ENCODE measurements at regions not wholly inside any gene's neighbourhood (a gene's known extent, or its start where the extent isn't known, plus 50 kb on each side); places are given as distances from the start of the nearest gene placed in this dataset.

DNA sequence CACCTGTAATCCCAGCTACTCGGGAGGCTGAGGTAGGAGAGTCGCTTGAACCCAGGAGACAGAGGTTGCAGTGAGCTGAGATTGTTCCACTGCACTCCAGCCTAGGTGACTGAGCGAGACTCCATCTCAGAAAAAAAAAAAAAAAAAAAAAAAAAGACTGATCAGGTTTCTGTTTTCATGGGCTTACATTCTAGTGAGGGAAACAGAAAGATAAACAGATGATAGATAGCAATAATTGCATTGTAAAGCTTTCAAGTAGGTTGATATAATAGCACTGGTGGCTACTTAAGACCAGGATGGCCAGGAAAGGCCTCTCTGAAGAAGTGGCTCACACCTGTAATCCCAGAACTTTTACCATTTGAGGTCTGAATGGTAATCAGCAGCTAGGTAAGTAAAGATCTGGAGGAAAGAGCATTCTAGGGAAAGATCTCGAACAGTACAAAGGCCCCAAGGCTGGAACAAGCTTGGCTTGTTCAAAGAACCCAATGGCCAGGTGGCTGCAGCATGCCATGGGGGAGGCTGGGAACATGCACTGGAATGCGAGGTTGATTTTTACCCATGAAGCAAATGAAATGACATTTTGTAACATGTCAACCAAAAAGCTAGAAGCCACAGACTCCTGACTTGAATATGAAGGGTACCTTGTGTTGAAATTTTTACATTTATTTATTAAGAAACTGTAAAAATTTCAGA lies 108.3 kb upstream of the DHX40 start (continued):
- TF ChIP-seq PRDM10 (CRISPR knock-in tag; IDR thresholded peaks at IDR 0.05; ENCODE audit: low read depth) (no peak), ZNF33A (CRISPR knock-in tag; IDR thresholded peaks at IDR 0.05; ENCODE audit: borderline replicate concordance) (no peak), MZF1 (CRISPR knock-in tag; IDR thresholded peaks at IDR 0.05; ENCODE audit: borderline replicate concordance) (no peak), KAT8 (CRISPR knock-in tag; IDR thresholded peaks at IDR 0.05) (no peak), SIX1 (CRISPR knock-in tag; IDR thresholded peaks at IDR 0.05; ENCODE audit: borderline replicate concordance) (0 out of 2 replicates have a peak, but pooled peaks have one; percentile 10), HMGXB4 (CRISPR knock-in tag; IDR thresholded peaks at IDR 0.05; ENCODE audit: borderline replicate concordance in 1 of 2, low read depth in 1 of 2) (0 out of 4 replicates have a peak, but pooled peaks of 1 of the 2 experiments have one; percentile 28), GLI4 (CRISPR knock-in tag; IDR thresholded peaks at IDR 0.05; ENCODE audit: borderline replicate concordance) (no peak), LCORL (IDR thresholded peaks at IDR 0.05) (no peak), LCORL (CRISPR knock-in tag; IDR thresholded peaks at IDR 0.05) (no peak), ZFP36L2 (CRISPR knock-in tag; IDR thresholded peaks at IDR 0.05) (no peak), ZNF788 (CRISPR knock-in tag; IDR thresholded peaks at IDR 0.05; ENCODE audit: borderline replicate concordance) (no peak), ZFP37 (CRISPR knock-in tag; IDR thresholded peaks at IDR 0.05; ENCODE audit: borderline replicate concordance) (no peak), AHR (CRISPR knock-in tag; IDR thresholded peaks at IDR 0.05) (no peak), PRDM15 (CRISPR knock-in tag; IDR thresholded peaks at IDR 0.05) (no peak), SAP130 (CRISPR knock-in tag; IDR thresholded peaks at IDR 0.05; ENCODE audit: low read depth) (no peak), ZSCAN25 (CRISPR knock-in tag; IDR thresholded peaks at IDR 0.05) (no peak), TEAD3 (CRISPR knock-in tag; optimal IDR thresholded peaks at IDR 0.05; ENCODE audit: borderline replicate concordance) (peak; percentile 75), BCL6 (CRISPR knock-in tag; IDR thresholded peaks at IDR 0.05) (0 out of 2 replicates have a peak, but pooled peaks have one; percentile 28)
- TF ChIP-seq, protein P1, sequence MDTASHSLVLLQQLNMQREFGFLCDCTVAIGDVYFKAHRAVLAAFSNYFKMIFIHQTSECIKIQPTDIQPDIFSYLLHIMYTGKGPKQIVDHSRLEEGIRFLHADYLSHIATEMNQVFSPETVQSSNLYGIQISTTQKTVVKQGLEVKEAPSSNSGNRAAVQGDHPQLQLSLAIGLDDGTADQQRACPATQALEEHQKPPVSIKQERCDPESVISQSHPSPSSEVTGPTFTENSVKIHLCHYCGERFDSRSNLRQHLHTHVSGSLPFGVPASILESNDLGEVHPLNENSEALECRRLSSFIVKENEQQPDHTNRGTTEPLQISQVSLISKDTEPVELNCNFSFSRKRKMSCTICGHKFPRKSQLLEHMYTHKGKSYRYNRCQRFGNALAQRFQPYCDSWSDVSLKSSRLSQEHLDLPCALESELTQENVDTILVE (CRISPR knock-in tag; IDR thresholded peaks at IDR 0.05) = no peak
- TF ChIP-seq, protein P2, sequence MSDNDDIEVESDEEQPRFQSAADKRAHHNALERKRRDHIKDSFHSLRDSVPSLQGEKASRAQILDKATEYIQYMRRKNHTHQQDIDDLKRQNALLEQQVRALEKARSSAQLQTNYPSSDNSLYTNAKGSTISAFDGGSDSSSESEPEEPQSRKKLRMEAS (IDR thresholded peaks at IDR 0.05) = peak; percentile 77
